Kidney (tissue), 13 donors: ENCODE measurements at regions not wholly inside any gene's neighbourhood (a gene's known extent, or its start where the extent isn't known, plus 50 kb on each side); places are given as distances from the start of the nearest gene placed in this dataset.

Experiments used
- DNase-seq, 5 donors: peaks; one replicate each; pipeline ENCODE4 v3.0.0-alpha.2; 2013 to 2020
- FAIRE-seq: peaks from 2 replicates; lab custom pipeline; 2012; peaks lifted over from hg19 to GRCh38; lab: Jason Lieb, UNC
- H3K27ac ChIP-seq, 2 donors: one replicate each; pipeline ENCODE4 v1.7.0; 2013; ENCODE audit warnings: low read depth in 2 of 2, low read length in 2 of 2, inconsistent platforms in 1 of 2
- H3K27me3 ChIP-seq: one replicate; pipeline ENCODE4 v1.7.1; 2013; ENCODE audit warnings: low read length, inconsistent platforms; ENCODE audit not compliant: control insufficient read depth, insufficient read depth
- H3K36me3 ChIP-seq, 3 donors: one replicate each; pipeline versions ENCODE4 v1.7.0 to v1.7.1; 2013; ENCODE audit warnings: low read length in 3 of 3, control low read depth in 1 of 3, inconsistent platforms in 1 of 3; ENCODE audit not compliant: insufficient read depth in 3 of 3, control insufficient read depth in 2 of 3
- H3K4me1 ChIP-seq, 3 donors: one replicate each; pipeline versions ENCODE4 v1.7.0 to v1.7.1; 2013; ENCODE audit warnings: low read length in 3 of 3, inconsistent platforms in 1 of 3, low read depth in 1 of 3; ENCODE audit not compliant: control insufficient read depth in 2 of 3, insufficient read depth in 2 of 3
- H3K4me3 ChIP-seq, 3 donors: one replicate each; pipeline versions ENCODE4 v1.7.0 to v1.8.1; 2013; ENCODE audit warnings: low read length in 3 of 3, control low read depth in 1 of 3, inconsistent platforms in 1 of 3
- H3K9ac ChIP-seq, 3 donors: one replicate each; pipeline versions ENCODE4 v1.7.0 to v1.7.1; 2013; ENCODE audit warnings: low read length in 3 of 3, control low read depth in 1 of 3, inconsistent platforms in 1 of 3
- H3K9me3 ChIP-seq, 3 donors: one replicate each; pipeline versions ENCODE4 v1.7.0 to v1.7.1; 2013; ENCODE audit warnings: low read length in 3 of 3, control low read depth in 1 of 3, inconsistent platforms in 1 of 3; ENCODE audit not compliant: control insufficient read depth in 2 of 3, insufficient read depth in 1 of 3
- intact Hi-C: fragments of 100-400 bp; cut with DNase I; formaldehyde crosslinking; loops from one replicate; pipeline ENCODE4 v1.11.1; 2022
- TF ChIP-seq, protein P1 (sequence below): IDR thresholded peaks from 3 replicates; pipeline ENCODE4 v1.5.1; 2012; ENCODE audit warnings: mild to moderate bottlenecking, moderate library complexity, borderline replicate concordance; ENCODE audit not compliant: insufficient read depth; ENCODE audit errors: extremely low read depth
- donor health status: control.
- donor health status: control.
- donor health status: control.
- donor health status: control.
- donor health status: control.
- donor health status: DM: yes; HTN: yes; CAD: no.
- donor health status: Normal renal cell carcinoma (clear cell type).

- DNase-seq (no peak), FAIRE-seq (no peak)
- Histone ChIP-seq H3K27me3 (no peaks in the 10 kb centered on the region), H3K4me1 (no peaks in the 10 kb centered on the region), H3K9me3 (no peaks in the 10 kb centered on the region), H3K27ac (no peak overlapping the region), H3K36me3 (no peaks in the 10 kb centered on the region), H3K9ac (no peak overlapping the region), H3K4me3 (no peak overlapping the region)
- intact Hi-C loops = no loop called here
- TF ChIP-seq, protein P1, sequence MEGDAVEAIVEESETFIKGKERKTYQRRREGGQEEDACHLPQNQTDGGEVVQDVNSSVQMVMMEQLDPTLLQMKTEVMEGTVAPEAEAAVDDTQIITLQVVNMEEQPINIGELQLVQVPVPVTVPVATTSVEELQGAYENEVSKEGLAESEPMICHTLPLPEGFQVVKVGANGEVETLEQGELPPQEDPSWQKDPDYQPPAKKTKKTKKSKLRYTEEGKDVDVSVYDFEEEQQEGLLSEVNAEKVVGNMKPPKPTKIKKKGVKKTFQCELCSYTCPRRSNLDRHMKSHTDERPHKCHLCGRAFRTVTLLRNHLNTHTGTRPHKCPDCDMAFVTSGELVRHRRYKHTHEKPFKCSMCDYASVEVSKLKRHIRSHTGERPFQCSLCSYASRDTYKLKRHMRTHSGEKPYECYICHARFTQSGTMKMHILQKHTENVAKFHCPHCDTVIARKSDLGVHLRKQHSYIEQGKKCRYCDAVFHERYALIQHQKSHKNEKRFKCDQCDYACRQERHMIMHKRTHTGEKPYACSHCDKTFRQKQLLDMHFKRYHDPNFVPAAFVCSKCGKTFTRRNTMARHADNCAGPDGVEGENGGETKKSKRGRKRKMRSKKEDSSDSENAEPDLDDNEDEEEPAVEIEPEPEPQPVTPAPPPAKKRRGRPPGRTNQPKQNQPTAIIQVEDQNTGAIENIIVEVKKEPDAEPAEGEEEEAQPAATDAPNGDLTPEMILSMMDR = no peak
These were observed 350.6 kb upstream of the IL12A start for GRCh38 chr3:159637883-159638542.

- no peaks in the 10 kb centered on the region for H3K4me1 ChIP-seq
- DNase-seq = no peak
- TF ChIP-seq, protein P1 = no peak
- no peaks in the 10 kb centered on the region for H3K9me3 ChIP-seq
- no peaks in the 10 kb centered on the region for H3K27me3 ChIP-seq
- no peak overlapping the region for H3K27ac ChIP-seq
- no peak for FAIRE-seq
- H3K4me3 ChIP-seq = no peak overlapping the region
- intact Hi-C loops = no loop called here
- H3K36me3 ChIP-seq = no peaks in the 10 kb centered on the region
- H3K9ac ChIP-seq = no peak overlapping the region
These were observed 348.4 kb upstream of the IL12A start for GRCh38 chr3:159640225-159640624.

- H3K36me3 ChIP-seq = no peaks in the 10 kb centered on the region
- H3K9ac ChIP-seq = no peak overlapping the region
- TF ChIP-seq, protein P1 = no peak
- no peaks in the 10 kb centered on the region for H3K27me3 ChIP-seq
- intact Hi-C loops = no loop called here
- H3K4me1 ChIP-seq = no peaks in the 10 kb centered on the region
- no peaks in the 10 kb centered on the region for H3K9me3 ChIP-seq
- H3K4me3 ChIP-seq = no peak overlapping the region
- DNase-seq (no peak), FAIRE-seq (no peak)
- no peak overlapping the region for H3K27ac ChIP-seq
These were observed 345.2 kb upstream of the IL12A start for GRCh38 chr3:159643406-159643805.

GRCh38 chr3:159645874-159646273 is 342.8 kb upstream of the IL12A start:
- no peak overlapping the region for H3K9ac ChIP-seq
- FAIRE-seq (no peak), DNase-seq (no peak)
- TF ChIP-seq, protein P1 = no peak
- no peak overlapping the region for H3K27ac ChIP-seq
- no peaks in the 10 kb centered on the region for H3K27me3 ChIP-seq
- H3K4me3 ChIP-seq = no peak overlapping the region
- H3K36me3 ChIP-seq = no peaks in the 10 kb centered on the region
- H3K4me1 ChIP-seq = no peaks in the 10 kb centered on the region
- intact Hi-C loops = no loop called here
- no peaks in the 10 kb centered on the region for H3K9me3 ChIP-seq
